ENCODE measurements at regions not wholly inside any gene's neighbourhood (a gene's known extent, or its start where the extent isn't known, plus 50 kb on each side); places are given as distances from the start of the nearest gene placed in this dataset.

- TF ChIP-seq GATA1 (IDR thresholded peaks at IDR 0.05; ENCODE audit: low read depth, low read length) (no peak), POLR2A (IDR thresholded peaks at IDR 0.05; ENCODE audit: low read length) (no peak)
- no peak for DNase-seq
These were observed 161.0 kb upstream of the RUNX1 start for GRCh38 chr21:35210093-35210492.

DNA sequence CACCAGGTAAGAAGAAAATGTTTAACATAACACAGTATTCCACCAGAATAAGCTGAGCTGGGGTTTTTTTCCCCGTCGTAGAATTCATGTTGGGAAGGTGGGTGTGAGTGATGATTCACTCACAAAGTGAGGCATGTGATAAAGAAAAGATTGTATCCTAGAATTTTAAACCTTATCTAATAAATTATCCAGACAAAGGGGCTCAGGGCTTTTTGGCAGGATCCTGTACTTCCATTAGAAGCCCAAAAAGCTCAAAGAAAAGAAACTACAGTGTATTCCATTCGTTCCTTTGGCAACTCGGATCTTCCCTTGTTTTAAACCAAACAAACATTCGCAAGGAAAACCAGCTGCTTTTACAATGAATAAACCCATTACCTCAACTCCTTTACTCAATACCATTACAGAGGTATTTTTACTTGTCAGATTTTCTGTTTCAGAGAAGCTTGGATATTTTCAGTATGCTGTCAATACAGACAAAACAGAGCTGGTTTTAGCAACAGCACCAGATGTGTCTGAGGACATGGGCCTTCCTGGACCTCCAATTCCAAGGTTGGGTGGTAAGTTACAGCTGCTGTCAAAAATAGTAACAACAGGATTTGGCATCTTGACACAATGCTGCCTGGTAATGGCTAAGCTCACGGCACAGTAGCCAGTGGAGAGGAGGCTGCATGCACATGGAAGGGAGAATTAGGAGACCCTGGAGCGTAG is 159.9 kb upstream of the RUNX1 start:
- no peak for DNase-seq
- no peak for TF ChIP-seq GATA1 (IDR thresholded peaks at IDR 0.05; ENCODE audit: low read depth, low read length)
- TF ChIP-seq POLR2A (IDR thresholded peaks at IDR 0.05; ENCODE audit: low read length), result no peak

DNA sequence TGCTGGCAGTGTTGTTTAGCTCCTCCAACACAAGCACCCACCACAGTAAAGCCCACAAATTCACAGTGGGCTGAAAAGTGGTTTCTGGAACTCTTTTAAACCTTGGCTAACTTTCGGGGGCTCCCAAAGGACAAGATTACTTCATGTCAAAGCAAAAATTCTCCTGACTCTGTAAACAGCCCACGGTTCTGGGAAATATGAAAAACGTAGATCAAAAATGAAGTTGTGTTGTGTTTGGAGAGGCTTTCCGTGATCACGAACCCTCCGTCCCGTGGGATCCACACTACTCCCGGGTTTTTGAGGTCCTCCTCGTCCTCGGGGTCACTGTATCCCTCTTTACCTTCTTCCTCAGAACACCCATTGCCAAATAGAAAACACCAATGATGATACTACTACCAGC is 159.0 kb upstream of the RUNX1 start:
- TF ChIP-seq GATA1 (IDR thresholded peaks at IDR 0.05; ENCODE audit: low read depth, low read length) (no peak), POLR2A (IDR thresholded peaks at IDR 0.05; ENCODE audit: low read length) (no peak)
- DNase-seq, result no peak

- TF ChIP-seq GATA1 (IDR thresholded peaks at IDR 0.05; ENCODE audit: low read depth, low read length) (no peak), POLR2A (IDR thresholded peaks at IDR 0.05; ENCODE audit: low read length) (no peak)
- no peak for DNase-seq
These were observed 158.2 kb upstream of the RUNX1 start for GRCh38 chr21:35207322-35207721.

- no peak for DNase-seq
- TF ChIP-seq POLR2A (IDR thresholded peaks at IDR 0.05; ENCODE audit: low read length) (no peak), GATA1 (IDR thresholded peaks at IDR 0.05; ENCODE audit: low read depth, low read length) (no peak)
These were observed 157.3 kb upstream of the RUNX1 start for GRCh38 chr21:35206141-35207125.

DNA sequence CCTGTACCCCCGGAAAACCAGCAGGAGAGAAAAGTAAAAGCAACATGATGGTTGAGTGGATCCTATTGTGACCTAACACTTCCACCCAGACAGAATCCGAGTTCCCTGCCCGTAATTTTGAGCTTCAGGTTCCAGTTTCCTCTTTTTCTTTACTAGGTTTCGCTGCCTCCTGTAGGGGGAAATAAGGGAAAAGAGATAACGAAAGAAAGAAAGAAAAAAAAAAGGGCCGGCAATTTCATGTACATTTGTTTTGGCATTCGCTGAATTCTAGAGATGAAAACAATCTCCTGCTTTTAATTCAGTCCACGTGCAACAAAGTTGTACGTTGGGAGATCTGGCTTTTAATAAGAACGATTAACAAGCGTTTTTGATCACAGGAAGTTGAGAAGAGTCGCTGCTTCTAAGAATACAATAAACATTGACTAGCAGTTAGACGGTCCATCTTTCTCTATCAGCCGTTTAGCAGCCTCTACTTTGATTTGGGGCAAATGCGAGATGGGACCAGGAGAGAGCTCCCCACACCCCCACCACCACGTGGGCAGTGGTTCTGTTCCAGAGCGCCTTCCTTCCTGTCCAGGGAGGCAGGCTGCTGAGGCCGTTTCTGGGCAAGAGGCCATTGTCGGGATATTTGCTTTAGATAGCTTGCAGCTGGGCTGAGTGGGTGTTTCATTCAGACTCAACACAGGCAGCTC is 155.9 kb upstream of the RUNX1 start:
- TF ChIP-seq GATA1 (IDR thresholded peaks at IDR 0.05; ENCODE audit: low read depth, low read length), result no peak
- no peak for TF ChIP-seq POLR2A (IDR thresholded peaks at IDR 0.05; ENCODE audit: low read length)
- peak; percentile 31 to 34 for DNase-seq

- no peak for TF ChIP-seq GATA1 (IDR thresholded peaks at IDR 0.05; ENCODE audit: low read depth, low read length)
- TF ChIP-seq POLR2A (IDR thresholded peaks at IDR 0.05; ENCODE audit: low read length), result no peak
- DNase-seq, result no peak
These were observed 155.0 kb upstream of the RUNX1 start for GRCh38 chr21:35204125-35204524.

DNA sequence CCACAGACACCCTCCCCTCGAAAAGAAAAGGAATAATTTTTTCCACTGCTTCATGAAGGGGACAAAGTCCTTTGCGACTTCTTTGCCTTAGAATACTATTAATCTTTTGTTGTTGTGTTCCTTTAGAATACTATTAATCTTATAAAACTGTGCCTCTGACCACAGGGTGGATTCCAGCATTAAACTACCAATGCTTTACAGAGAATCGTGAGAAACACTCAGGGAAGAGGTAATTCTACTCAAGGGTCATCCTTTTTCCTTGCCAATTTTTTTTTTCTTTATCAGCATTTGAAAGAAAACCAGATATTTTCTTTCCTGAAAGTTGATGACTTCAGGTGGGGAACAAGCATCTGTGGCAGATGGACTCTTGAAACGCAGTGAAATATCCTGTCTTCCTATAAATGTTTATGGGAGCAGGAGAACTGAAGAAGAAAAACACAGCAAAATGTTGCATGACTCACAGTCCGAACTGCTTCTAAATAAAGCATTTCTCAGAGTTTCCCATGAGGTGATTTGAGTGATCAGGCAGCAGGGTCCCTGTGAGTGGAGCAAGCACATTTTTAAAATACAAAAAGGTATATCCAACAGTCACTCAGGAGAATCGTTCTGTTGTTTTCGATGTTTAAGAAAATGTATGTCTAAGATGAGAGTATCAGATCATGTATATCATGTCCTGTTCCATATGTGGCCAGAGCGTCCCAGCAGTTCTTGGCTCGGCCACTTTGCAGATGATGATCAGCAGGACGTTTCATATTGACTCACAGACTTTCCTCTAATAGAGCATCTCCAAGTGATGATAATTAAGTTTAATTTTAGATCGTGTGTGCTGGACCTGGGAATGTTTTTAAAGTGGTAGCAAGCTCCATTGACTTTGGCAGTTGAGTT is 154.2 kb upstream of the RUNX1 start:
- TF ChIP-seq GATA1 (IDR thresholded peaks at IDR 0.05; ENCODE audit: low read depth, low read length) (no peak), POLR2A (IDR thresholded peaks at IDR 0.05; ENCODE audit: low read length) (no peak)

GRCh38 chr21:35202431-35202830 is 153.3 kb upstream of the RUNX1 start:
- no peak for DNase-seq
- TF ChIP-seq POLR2A (IDR thresholded peaks at IDR 0.05; ENCODE audit: low read length), result no peak
- TF ChIP-seq GATA1 (IDR thresholded peaks at IDR 0.05; ENCODE audit: low read depth, low read length), result no peak

More for the DNA sequence above, 154.2 kb upstream of the RUNX1 start:
- DNase-seq, result no peak

DNA sequence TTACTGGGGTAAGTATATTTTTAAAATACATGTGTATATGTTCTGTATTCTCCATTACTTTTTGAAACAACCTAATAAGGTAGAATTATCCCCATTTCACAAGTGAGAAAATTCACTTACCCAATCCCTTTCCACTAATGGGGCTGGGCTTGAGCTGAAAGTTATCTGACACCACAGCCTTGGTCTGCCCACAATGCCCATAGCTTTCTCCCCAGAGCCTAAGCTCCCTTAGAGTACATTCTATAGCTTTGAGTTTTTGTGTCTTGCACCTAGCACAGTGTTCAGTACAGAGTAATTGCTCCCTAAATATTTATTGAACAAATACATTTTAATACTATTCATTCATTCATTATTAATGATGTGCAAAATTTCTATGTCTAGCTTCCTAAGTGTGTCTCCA is 152.7 kb upstream of the RUNX1 start:
- TF ChIP-seq POLR2A (IDR thresholded peaks at IDR 0.05; ENCODE audit: low read length) (no peak), GATA1 (IDR thresholded peaks at IDR 0.05; ENCODE audit: low read depth, low read length) (no peak)
- no peak for DNase-seq

GRCh38 chr21:35201288-35201687 is 152.2 kb upstream of the RUNX1 start:
- DNase-seq, result no peak
- TF ChIP-seq POLR2A (IDR thresholded peaks at IDR 0.05; ENCODE audit: low read length) (no peak), GATA1 (IDR thresholded peaks at IDR 0.05; ENCODE audit: low read depth, low read length) (no peak)

GRCh38 chr21:35199733-35200015 is 150.6 kb upstream of the RUNX1 start:
- no peak for DNase-seq

More at GRCh38 chr21:35199733-35200015, 150.6 kb upstream of the RUNX1 start:
- TF ChIP-seq GATA1 (IDR thresholded peaks at IDR 0.05; ENCODE audit: low read depth, low read length), result no peak
- TF ChIP-seq POLR2A (IDR thresholded peaks at IDR 0.05; ENCODE audit: low read length), result no peak

Data from erythroblast (primary cell).